Spinal cord (tissue), 9 donors: ENCODE measurements at regions not wholly inside any gene's neighbourhood (a gene's known extent, or its start where the extent isn't known, plus 50 kb on each side); places are given as distances from the start of the nearest gene placed in this dataset.

Experiments used
- DNase-seq, 6 donors: peaks; one replicate each; pipeline versions ENCODE4 v3.0.0 to v3.0.0-alpha.2; 2013 to 2015; ENCODE audit warnings: low spot score in 6 of 6, low read depth in 4 of 6
- H3K27ac ChIP-seq: one replicate; pipeline ENCODE4 v1.5.1; 2013; ENCODE audit warnings: low read depth, low read length, control low read depth
- H3K27me3 ChIP-seq: one replicate; pipeline ENCODE4 v1.6.1; 2013; ENCODE audit warnings: low read length; ENCODE audit not compliant: control insufficient read depth, insufficient read depth
- H3K36me3 ChIP-seq: one replicate; pipeline ENCODE4 v1.6.1; 2013; ENCODE audit warnings: low read length; ENCODE audit not compliant: control insufficient read depth, insufficient read depth
- H3K4me1 ChIP-seq: one replicate; pipeline ENCODE4 v1.6.1; 2013; ENCODE audit warnings: low read length; ENCODE audit not compliant: control insufficient read depth, insufficient read depth
- H3K4me3 ChIP-seq: one replicate; pipeline ENCODE4 v1.5.1; 2013; ENCODE audit warnings: low read depth, low read length, control low read depth
- H3K9me3 ChIP-seq: one replicate; pipeline ENCODE4 v1.6.1; 2013; ENCODE audit warnings: low read length; ENCODE audit not compliant: control insufficient read depth, insufficient read depth
- WGBS: methylation state at CpG from one replicate; pipeline ENCODE4 v1.1.5; 2013; ENCODE audit warnings: missing lambda C conversion rate; ENCODE audit not compliant: insufficient coverage; 5-methylcytosine and 5-hydroxymethylcytosine counted together
- donor health status: healthy.

GRCh38 chr2:236687296-236687965, 117.8 kb downstream of the ACKR3 start:
- 69% methylated on average over 5 of the region's 8 CpGs for WGBS
- peak in 1 of 6 donors; percentile 28 for DNase-seq

DNA sequence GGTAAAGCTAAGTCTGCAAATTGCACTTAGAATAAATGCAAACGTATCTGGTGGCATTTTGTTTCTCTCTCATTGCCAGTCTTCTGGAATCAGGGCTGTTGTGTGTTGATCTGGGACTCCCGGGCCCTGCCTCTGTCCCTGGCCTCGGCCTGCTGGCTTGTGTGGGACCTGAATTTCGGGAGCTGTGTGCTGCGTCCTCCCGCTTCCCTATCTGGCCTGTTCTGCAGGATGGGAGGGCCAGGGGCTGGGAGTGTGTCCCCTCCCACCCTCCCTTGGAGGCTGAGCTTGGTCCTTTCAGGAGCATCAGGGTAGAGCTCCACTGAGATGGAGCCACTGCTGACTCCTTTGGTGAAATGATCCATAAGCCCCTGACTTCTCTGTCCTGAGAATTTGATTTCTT, 118.5 kb downstream of the ACKR3 start:
- Histone ChIP-seq H3K9me3 (no peaks in the 10 kb centered on the region), H3K27me3 (no peaks in the 10 kb centered on the region), H3K27ac (no peak overlapping the region), H3K4me1 (peaks cover 18% of the 10 kb centered on the region), H3K36me3 (no peaks in the 10 kb centered on the region), H3K4me3 (no peak overlapping the region)
- WGBS: 78% methylated on average over 3 of the region's 6 CpGs
- DNase-seq: no peak

More at GRCh38 chr2:236687296-236687965, 117.8 kb downstream of the ACKR3 start:
- Histone ChIP-seq H3K27me3 (no peaks in the 10 kb centered on the region), H3K4me1 (peaks cover 18% of the 10 kb centered on the region), H3K36me3 (no peaks in the 10 kb centered on the region), H3K9me3 (no peaks in the 10 kb centered on the region), H3K27ac (no peak overlapping the region), H3K4me3 (no peak overlapping the region)

- Histone ChIP-seq H3K36me3 (no peaks in the 10 kb centered on the region), H3K4me3 (no peak overlapping the region), H3K27ac (no peak overlapping the region), H3K4me1 (peaks cover 18% of the 10 kb centered on the region), H3K27me3 (no peaks in the 10 kb centered on the region), H3K9me3 (no peaks in the 10 kb centered on the region)
- 47% methylated on average over 15 of the region's 23 CpGs for WGBS
- no peak for DNase-seq
These were observed 119.2 kb downstream of the ACKR3 start for GRCh38 chr2:236688563-236689392.

- Histone ChIP-seq H3K36me3 (no peaks in the 10 kb centered on the region), H3K27me3 (no peaks in the 10 kb centered on the region), H3K4me1 (peaks cover 18% of the 10 kb centered on the region), H3K9me3 (no peaks in the 10 kb centered on the region), H3K4me3 (no peak overlapping the region), H3K27ac (no peak overlapping the region)
- 73% methylated on average over 1 of the region's 1 CpG for WGBS
- DNase-seq: no peak
These were observed 119.7 kb downstream of the ACKR3 start for GRCh38 chr2:236689393-236689700.

DNA sequence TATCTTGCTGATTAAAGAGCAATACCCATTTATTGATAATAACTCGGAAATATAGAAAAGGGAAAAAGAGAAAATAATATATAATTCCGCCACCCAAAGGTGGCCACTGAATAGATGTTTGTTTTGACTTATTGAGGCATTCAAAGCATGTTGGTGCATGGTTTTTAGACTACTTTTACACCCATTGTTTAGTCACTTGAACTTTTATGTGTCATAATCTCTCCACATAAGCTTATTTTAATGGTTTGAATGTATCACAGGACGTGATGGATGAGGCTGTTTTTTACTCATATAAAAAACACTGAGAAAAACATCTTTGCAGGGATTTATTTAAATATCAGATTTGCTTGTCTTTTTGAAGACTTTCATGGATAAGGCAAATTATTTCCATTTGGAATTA, 120.4 kb downstream of the ACKR3 start:
- peaks cover 14% of the 10 kb centered on the region for H3K4me1 ChIP-seq
- H3K36me3 ChIP-seq: no peaks in the 10 kb centered on the region
- WGBS: no CpG with 5 or more reads among the region's 3 CpGs
- DNase-seq: no peak
- H3K4me3 ChIP-seq: no peak overlapping the region
- no peak overlapping the region for H3K27ac ChIP-seq
- no peaks in the 10 kb centered on the region for H3K9me3 ChIP-seq
- no peaks in the 10 kb centered on the region for H3K27me3 ChIP-seq

GRCh38 chr2:236690726-236691125, 121.1 kb downstream of the ACKR3 start:
- WGBS: 79% methylated on average over 3 of the region's 3 CpGs
- H3K4me3 ChIP-seq: no peak overlapping the region
- H3K9me3 ChIP-seq: no peaks in the 10 kb centered on the region
- no peak for DNase-seq
- no peaks in the 10 kb centered on the region for H3K27me3 ChIP-seq
- H3K27ac ChIP-seq: no peak overlapping the region
- peaks cover 14% of the 10 kb centered on the region for H3K4me1 ChIP-seq
- H3K36me3 ChIP-seq: no peaks in the 10 kb centered on the region

GRCh38 chr2:236691799-236692167, 122.2 kb downstream of the ACKR3 start:
- peaks cover 14% of the 10 kb centered on the region for H3K4me1 ChIP-seq
- DNase-seq: no peak
- no peaks in the 10 kb centered on the region for H3K36me3 ChIP-seq
- no peaks in the 10 kb centered on the region for H3K27me3 ChIP-seq
- H3K9me3 ChIP-seq: no peaks in the 10 kb centered on the region
- WGBS: 85% methylated on average over 6 of the region's 6 CpGs
- no peak overlapping the region for H3K27ac ChIP-seq
- H3K4me3 ChIP-seq: no peak overlapping the region

GRCh38 chr2:236692937-236693336, 123.3 kb downstream of the ACKR3 start:
- Histone ChIP-seq H3K27me3 (no peaks in the 10 kb centered on the region), H3K4me3 (no peak overlapping the region), H3K36me3 (no peaks in the 10 kb centered on the region), H3K9me3 (no peaks in the 10 kb centered on the region), H3K27ac (no peak overlapping the region), H3K4me1 (peaks cover 11% of the 10 kb centered on the region)
- 94% methylated on average over 5 of the region's 7 CpGs for WGBS
- no peak for DNase-seq

DNA sequence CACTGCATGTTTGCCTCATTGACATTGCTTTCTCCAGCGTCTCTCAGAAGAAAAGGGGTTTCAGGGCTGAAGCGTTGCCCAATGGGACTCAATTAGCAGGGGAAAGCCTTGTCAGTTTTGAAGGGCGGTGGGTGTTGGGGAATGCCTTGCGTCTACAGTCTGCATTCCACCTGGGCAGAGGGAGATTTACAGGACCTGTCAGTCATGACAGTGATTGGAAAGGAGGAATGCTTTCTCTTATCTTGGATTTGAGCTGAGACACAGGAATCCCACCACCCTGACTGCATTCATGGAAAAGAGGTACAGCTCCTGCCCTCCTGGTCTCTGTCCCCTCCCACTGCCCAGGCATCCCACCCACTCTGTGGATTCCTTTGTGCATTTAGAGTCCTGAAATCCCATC, 123.9 kb downstream of the ACKR3 start:
- H3K27ac ChIP-seq: no peak overlapping the region
- H3K36me3 ChIP-seq: no peaks in the 10 kb centered on the region
- H3K4me1 ChIP-seq: peaks cover 8% of the 10 kb centered on the region
- no peak overlapping the region for H3K4me3 ChIP-seq
- no peak for DNase-seq
- H3K9me3 ChIP-seq: no peaks in the 10 kb centered on the region
- WGBS: 89% methylated on average over 4 of the region's 4 CpGs
- H3K27me3 ChIP-seq: no peaks in the 10 kb centered on the region
